GM12892 (cell line): ENCODE measurements at regions not wholly inside any gene's neighbourhood (a gene's known extent, or its start where the extent isn't known, plus 50 kb on each side); places are given as distances from the start of the nearest gene placed in this dataset.

ENCODE experiments used
- DNase-seq: peaks from one replicate; pipeline ENCODE4 v3.0.0; 2011; ENCODE audit not compliant: insufficient read length
- FAIRE-seq: peaks from 2 replicates; lab custom pipeline; 2011; peaks lifted over from hg19 to GRCh38; lab: Jason Lieb, UNC
- POLR2A ChIP-seq: IDR thresholded peaks from 2 replicates; pipeline ENCODE4 v1.6.1; 2011; ENCODE audit warnings: low read depth, low read length, control low read depth
- POLR2AphosphoS5 ChIP-seq: IDR thresholded peaks from 2 replicates; pipeline ENCODE4 v1.6.1; 2011; ENCODE audit warnings: low read depth, low read length, control low read depth
- TAF1 ChIP-seq: IDR thresholded peaks from 2 replicates; pipeline ENCODE4 v1.6.1; 2011; ENCODE audit warnings: low read depth, mild to moderate bottlenecking, control low read depth, low read length, borderline replicate concordance

GRCh38 chr15:69847625-69848024 lies 250.1 kb downstream of the TLE3 start:
- FAIRE-seq (no peak), DNase-seq (no peak)
- TF ChIP-seq POLR2A = no peak
- no peak for TF ChIP-seq POLR2AphosphoS5
- TF ChIP-seq TAF1 = no peak

GRCh38 chr15:69848096-69848495 lies 249.6 kb downstream of the TLE3 start:
- FAIRE-seq (no peak), DNase-seq (no peak)
- TF ChIP-seq POLR2AphosphoS5 = no peak
- no peak for TF ChIP-seq POLR2A
- TF ChIP-seq TAF1 = no peak

- FAIRE-seq (no peak), DNase-seq (no peak)
- TF ChIP-seq TAF1 (no peak), POLR2AphosphoS5 (no peak), POLR2A (no peak)
Measured at GRCh38 chr15:69848551-69849231, 249.0 kb downstream of the TLE3 start.

DNA sequence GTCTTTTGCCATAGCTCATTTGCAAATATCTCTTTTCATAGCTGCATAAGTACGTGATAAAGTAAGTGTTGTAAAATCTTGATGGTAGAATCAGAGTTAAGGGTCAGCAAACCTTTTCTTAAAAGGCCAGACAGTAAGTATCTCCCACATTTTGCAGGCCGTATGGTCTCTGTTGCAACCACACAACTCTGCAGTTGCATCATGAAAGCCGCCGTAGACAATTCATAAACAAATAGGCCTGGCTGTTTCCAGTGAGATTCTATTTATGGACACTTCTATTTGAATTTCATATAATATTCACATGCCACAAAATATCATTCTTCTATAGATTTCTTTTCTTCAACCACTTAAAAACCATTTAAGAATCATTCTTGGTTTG lies 248.5 kb downstream of the TLE3 start:
- no peak for DNase-seq
- TF ChIP-seq POLR2A (no peak), POLR2AphosphoS5 (no peak), TAF1 (no peak)
- FAIRE-seq = no peak

DNA sequence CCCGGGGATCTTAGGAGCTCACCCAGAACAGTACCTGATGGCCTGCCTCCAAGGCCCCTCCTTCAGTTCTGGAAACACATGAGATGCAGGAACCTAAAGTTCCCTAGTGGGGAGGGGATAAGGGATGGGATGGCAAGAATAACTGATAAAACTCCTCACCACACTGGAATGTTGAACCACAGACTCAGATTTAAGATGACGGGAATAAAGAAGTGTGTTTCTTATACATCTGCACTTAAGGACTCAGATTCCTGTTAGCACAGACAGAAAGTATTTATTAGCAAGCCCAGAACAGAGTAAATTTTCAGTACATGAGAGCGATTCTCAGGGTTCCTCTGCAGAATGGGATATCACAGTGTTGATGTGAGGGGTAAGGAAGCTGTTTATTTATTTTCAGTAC lies 245.2 kb downstream of the TLE3 start:
- DNase-seq (no peak), FAIRE-seq (no peak)
- TF ChIP-seq TAF1 = no peak
- TF ChIP-seq POLR2AphosphoS5 = no peak
- no peak for TF ChIP-seq POLR2A

DNA sequence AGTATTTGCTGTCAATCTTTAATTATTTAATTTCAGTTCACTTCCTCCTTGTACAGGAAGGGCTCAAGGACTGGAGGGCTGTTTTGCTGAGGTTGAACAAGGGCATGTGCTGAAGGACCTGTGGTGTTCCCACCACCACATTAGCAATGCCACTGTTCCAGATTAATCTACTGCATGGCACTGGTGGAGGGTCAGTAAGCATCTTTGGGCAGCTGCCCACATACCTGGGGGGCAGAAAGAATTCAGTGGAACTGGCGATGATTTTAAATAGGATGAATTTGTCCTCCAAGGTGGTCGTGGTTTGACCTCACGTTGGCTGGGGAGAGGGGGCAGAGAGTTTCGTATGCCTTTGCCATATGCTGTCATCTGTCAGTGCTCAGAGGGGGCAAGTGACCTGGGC lies 244.8 kb downstream of the TLE3 start:
- no peak for DNase-seq
- no peak for TF ChIP-seq TAF1
- TF ChIP-seq POLR2AphosphoS5 = no peak
- TF ChIP-seq POLR2A = no peak
- FAIRE-seq = no peak

- FAIRE-seq = no peak
- no peak for TF ChIP-seq TAF1
- TF ChIP-seq POLR2AphosphoS5 = no peak
- no peak for TF ChIP-seq POLR2A
- no peak for DNase-seq
Measured at GRCh38 chr15:69853544-69853951, 244.2 kb downstream of the TLE3 start.

GRCh38 chr15:69854001-69854400 lies 243.7 kb downstream of the TLE3 start:
- TF ChIP-seq POLR2AphosphoS5 (no peak), TAF1 (no peak), POLR2A (no peak)
- DNase-seq = no peak
- FAIRE-seq = no peak

DNA sequence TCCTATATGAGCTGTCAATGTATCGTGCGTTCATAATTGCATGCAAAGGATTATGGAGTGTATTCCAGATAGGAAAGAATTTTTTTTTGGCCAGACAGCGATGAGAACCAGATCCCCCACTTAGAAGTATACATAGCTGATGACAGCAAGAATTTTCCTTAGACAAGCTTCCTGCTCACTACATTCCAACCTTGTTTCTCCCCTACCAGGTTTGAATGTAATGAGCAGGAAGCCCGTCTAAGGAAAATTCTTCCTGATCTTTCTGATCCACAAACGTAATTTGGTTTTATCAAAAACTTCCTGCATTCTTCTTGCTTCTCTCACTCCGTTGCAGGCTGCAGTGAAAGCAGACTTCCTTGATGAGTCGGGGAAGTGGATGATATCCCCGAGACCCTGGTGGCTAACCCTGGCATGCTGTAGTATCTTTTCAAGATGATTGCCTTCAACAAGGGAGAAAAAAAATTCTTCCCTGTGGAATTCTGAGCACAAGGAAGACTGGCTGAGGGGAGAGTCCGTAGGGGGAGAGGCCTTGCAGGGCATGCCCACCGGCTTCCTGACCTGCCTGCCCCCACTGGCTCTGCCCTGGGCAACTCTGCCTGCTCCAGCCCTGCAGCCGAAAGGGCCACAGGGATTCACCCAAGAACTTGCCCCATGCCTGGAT lies 243.1 kb downstream of the TLE3 start:
- no peak for FAIRE-seq
- DNase-seq = no peak
- TF ChIP-seq POLR2A (no peak), TAF1 (no peak), POLR2AphosphoS5 (no peak)

GRCh38 chr15:69855258-69856000 lies 242.3 kb downstream of the TLE3 start:
- FAIRE-seq (no peak), DNase-seq (no peak)
- TF ChIP-seq TAF1 = no peak
- no peak for TF ChIP-seq POLR2AphosphoS5
- TF ChIP-seq POLR2A = no peak

DNA sequence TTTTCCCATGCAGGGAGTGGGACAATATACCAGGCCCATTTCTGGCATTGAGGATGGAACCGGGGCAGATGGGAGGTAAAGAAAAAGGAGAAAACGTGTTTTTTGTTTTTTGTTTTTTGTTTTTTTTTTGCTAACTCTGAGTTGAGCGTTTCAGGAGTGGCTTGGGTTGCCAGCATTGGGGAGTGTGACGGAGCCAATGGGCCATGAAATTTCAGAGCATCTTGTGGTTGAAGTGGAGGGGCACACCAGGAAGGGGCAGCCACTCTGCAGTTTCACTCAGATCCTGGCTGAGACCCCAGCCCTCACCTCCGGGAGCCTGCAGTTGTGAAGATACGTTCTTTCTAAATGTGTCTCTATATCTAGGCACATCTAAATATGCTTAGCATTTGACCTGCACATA lies 240.5 kb downstream of the TLE3 start:
- TF ChIP-seq TAF1 (no peak), POLR2AphosphoS5 (no peak)
- FAIRE-seq (no peak), DNase-seq (no peak)

DNA sequence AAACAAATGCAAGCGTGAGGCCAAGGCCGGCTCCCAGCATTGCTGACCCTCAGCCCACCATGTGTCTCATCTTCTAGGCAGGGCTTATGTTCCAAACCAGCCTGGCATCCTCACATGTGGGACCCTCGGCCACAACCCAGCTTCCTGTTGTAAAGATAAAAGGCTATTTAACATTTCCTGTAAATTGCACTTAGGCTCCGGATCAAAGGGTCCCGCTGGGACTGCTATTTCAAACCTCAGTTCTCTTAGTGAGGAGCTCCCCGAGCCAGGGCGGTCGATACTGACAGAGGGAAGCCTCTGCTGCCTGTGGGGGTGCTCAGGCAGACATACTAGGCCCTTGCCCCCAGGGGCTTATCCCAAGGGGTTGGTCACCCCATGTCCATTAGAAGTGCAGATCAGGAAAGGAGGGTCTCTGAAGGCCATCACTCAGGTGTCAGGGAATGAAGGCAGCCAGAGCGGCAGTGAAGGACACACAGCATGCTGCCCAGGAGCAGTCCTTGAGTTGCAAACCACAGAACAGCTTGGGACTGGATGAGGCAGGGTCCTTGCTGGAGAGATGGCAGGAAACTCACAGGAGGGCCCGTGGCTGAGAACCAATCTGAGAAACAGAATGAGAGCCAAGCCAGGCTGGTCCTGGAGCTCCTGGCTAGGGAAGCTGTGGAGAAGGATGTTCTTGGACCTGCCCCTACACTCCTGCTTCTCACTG lies 239.9 kb downstream of the TLE3 start:
- FAIRE-seq (no peak), DNase-seq (no peak)
- no peak for TF ChIP-seq TAF1
- no peak for TF ChIP-seq POLR2A
